ENCODE measurements at regions not wholly inside any gene's neighbourhood (a gene's known extent, or its start where the extent isn't known, plus 50 kb on each side); places are given as distances from the start of the nearest gene placed in this dataset.

- Histone ChIP-seq H3K4me3 (no peak overlapping the region), H3K9ac (ENCODE audit: insufficient read length) (no peak overlapping the region), H3K36me3 (ENCODE audit: insufficient read depth, low read length) (no peaks in the 10 kb centered on the region), H3K9me3 (ENCODE audit: low read depth, low read length) (no peaks in the 10 kb centered on the region), H3K27ac (no peak overlapping the region)
- TF ChIP-seq POLR2AphosphoS5 (IDR thresholded peaks at IDR 0.05; ENCODE audit: borderline replicate concordance, low read depth, low read length) (no peak), FOXP2 (optimal IDR thresholded peaks at IDR 0.05; ENCODE audit: control extremely low read depth, extremely low read length, insufficient read depth) (no peak), EZH2 (IDR thresholded peaks at IDR 0.05) (no peak)
- no peak for DNase-seq (ENCODE audit: low read depth, low spot score)
Observed at GRCh38 chr6:113651920-113652319, 205.2 kb upstream of the MARCKS start.

GRCh38 chr6:113653275-113653674 is 203.9 kb upstream of the MARCKS start:
- no peak for TF ChIP-seq FOXP2 (optimal IDR thresholded peaks at IDR 0.05; ENCODE audit: control extremely low read depth, extremely low read length, insufficient read depth)
- TF ChIP-seq POLR2AphosphoS5 (IDR thresholded peaks at IDR 0.05; ENCODE audit: borderline replicate concordance, low read depth, low read length) = no peak
- TF ChIP-seq EZH2 (IDR thresholded peaks at IDR 0.05) = no peak
- no peak overlapping the region for H3K9ac ChIP-seq (ENCODE audit: insufficient read length)
- H3K27ac ChIP-seq = no peak overlapping the region
- no peak overlapping the region for H3K4me3 ChIP-seq
- no peaks in the 10 kb centered on the region for H3K36me3 ChIP-seq (ENCODE audit: insufficient read depth, low read length)
- DNase-seq (ENCODE audit: low read depth, low spot score) = no peak
- H3K9me3 ChIP-seq (ENCODE audit: low read depth, low read length) = no peaks in the 10 kb centered on the region

GRCh38 chr6:113654396-113654795 is 202.7 kb upstream of the MARCKS start:
- Histone ChIP-seq H3K4me3 (no peak overlapping the region), H3K36me3 (ENCODE audit: insufficient read depth, low read length) (no peaks in the 10 kb centered on the region), H3K27ac (no peak overlapping the region), H3K9ac (ENCODE audit: insufficient read length) (no peak overlapping the region), H3K9me3 (ENCODE audit: low read depth, low read length) (no peaks in the 10 kb centered on the region)
- no peak for DNase-seq (ENCODE audit: low read depth, low spot score)
- TF ChIP-seq EZH2 (IDR thresholded peaks at IDR 0.05) (no peak), POLR2AphosphoS5 (IDR thresholded peaks at IDR 0.05; ENCODE audit: borderline replicate concordance, low read depth, low read length) (no peak), FOXP2 (optimal IDR thresholded peaks at IDR 0.05; ENCODE audit: control extremely low read depth, extremely low read length, insufficient read depth) (no peak)

DNA sequence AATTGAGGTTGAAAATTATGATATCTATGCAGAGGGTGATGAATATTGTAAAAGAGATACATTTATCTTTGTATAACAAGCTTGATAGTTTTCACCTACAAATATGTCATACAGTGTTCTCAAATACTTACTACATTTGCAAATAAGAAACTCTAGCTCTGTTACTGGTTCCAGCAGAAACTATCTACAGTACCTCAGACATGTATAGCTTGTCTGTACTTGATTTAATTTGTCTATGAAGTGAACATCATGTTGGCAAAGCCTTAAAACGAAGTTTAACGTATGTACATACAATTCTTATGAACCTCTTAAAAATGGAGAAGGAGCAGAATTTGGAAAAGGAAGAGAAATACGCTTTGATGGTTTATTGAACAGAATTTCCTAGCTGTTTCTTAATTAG is 201.4 kb upstream of the MARCKS start:
- Histone ChIP-seq H3K27ac (no peak overlapping the region), H3K4me3 (no peak overlapping the region), H3K9ac (ENCODE audit: insufficient read length) (no peak overlapping the region), H3K36me3 (ENCODE audit: insufficient read depth, low read length) (no peaks in the 10 kb centered on the region), H3K9me3 (ENCODE audit: low read depth, low read length) (no peaks in the 10 kb centered on the region)
- no peak for DNase-seq (ENCODE audit: low read depth, low spot score)
- TF ChIP-seq POLR2AphosphoS5 (IDR thresholded peaks at IDR 0.05; ENCODE audit: borderline replicate concordance, low read depth, low read length) (no peak), FOXP2 (optimal IDR thresholded peaks at IDR 0.05; ENCODE audit: control extremely low read depth, extremely low read length, insufficient read depth) (no peak), EZH2 (IDR thresholded peaks at IDR 0.05) (no peak)

DNA sequence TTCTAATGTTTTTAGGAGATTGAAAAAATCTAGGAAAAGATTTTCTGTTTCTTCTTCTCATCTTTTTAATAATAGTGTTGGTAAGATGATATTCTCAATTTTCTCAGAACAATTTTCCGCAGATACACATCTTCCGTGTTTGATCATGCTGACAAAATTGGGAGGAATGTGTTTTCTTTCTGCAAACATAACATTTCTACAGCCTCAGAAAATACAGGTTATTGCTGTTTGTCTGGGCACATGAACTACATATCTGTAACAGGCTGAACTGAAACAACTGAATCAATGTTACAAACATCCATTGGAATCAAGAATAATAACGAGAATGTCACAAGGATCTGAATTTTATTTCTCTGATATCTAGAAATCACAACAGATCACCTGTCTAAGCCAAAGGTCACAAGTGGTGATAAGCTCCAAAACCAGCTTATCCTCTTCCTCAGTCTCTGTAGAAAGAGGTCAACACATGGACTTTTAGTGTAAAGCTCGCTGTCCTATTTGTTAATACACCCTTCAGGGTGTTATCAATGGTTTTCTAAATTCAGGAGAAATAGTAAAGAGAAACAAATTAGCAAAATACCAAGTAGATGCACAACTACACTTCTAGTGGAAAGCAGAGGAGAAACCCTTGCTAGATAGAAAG is 197.3 kb upstream of the MARCKS start:
- TF ChIP-seq EZH2 (IDR thresholded peaks at IDR 0.05) (no peak), POLR2AphosphoS5 (IDR thresholded peaks at IDR 0.05; ENCODE audit: borderline replicate concordance, low read depth, low read length) (no peak), FOXP2 (optimal IDR thresholded peaks at IDR 0.05; ENCODE audit: control extremely low read depth, extremely low read length, insufficient read depth) (no peak)
- Histone ChIP-seq H3K36me3 (ENCODE audit: insufficient read depth, low read length) (no peaks in the 10 kb centered on the region), H3K9ac (ENCODE audit: insufficient read length) (no peak overlapping the region), H3K27ac (no peak overlapping the region), H3K9me3 (ENCODE audit: low read depth, low read length) (no peaks in the 10 kb centered on the region), H3K4me3 (no peak overlapping the region)
- DNase-seq (ENCODE audit: low read depth, low spot score) = no peak

- H3K27ac ChIP-seq = no peak overlapping the region
- no peak for DNase-seq (ENCODE audit: low read depth, low spot score)
- H3K36me3 ChIP-seq (ENCODE audit: insufficient read depth, low read length) = no peaks in the 10 kb centered on the region
- no peak overlapping the region for H3K9ac ChIP-seq (ENCODE audit: insufficient read length)
- TF ChIP-seq EZH2 (IDR thresholded peaks at IDR 0.05) (no peak), FOXP2 (optimal IDR thresholded peaks at IDR 0.05; ENCODE audit: control extremely low read depth, extremely low read length, insufficient read depth) (no peak), POLR2AphosphoS5 (IDR thresholded peaks at IDR 0.05; ENCODE audit: borderline replicate concordance, low read depth, low read length) (no peak)
- no peak overlapping the region for H3K4me3 ChIP-seq
- H3K9me3 ChIP-seq (ENCODE audit: low read depth, low read length) = no peaks in the 10 kb centered on the region
Observed at GRCh38 chr6:113660819-113661218, 196.3 kb upstream of the MARCKS start.

DNA sequence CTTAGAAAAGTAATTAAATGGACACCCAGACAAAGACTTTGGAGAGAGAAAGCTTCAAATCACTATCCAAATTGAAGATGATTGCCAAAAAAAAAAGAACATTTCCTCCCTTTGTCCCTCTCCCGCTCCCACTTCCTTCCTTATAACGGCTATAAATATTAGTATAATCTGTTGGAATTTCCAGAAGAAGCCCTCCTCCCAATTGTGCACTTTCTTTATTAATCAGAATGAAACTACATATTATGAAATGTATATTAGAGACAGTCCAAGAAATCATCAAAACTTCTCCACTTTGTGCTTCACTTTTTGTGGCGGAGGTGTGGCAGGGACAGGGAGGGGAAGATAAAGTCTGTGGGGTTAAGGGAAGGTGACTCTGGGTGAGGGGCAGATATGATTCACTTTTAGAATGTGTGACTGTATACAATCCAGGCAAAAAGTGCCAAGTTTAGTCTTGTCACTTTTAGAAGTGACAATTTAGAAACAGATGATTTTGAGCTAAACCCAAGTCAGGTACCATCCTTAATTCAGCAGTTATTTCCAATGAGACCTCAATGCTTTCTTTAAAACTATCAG is 195.0 kb upstream of the MARCKS start:
- H3K9me3 ChIP-seq (ENCODE audit: low read depth, low read length) = no peaks in the 10 kb centered on the region
- DNase-seq (ENCODE audit: low read depth, low spot score) = no peak
- H3K27ac ChIP-seq = no peak overlapping the region
- no peak overlapping the region for H3K4me3 ChIP-seq
- TF ChIP-seq FOXP2 (optimal IDR thresholded peaks at IDR 0.05; ENCODE audit: control extremely low read depth, extremely low read length, insufficient read depth) (no peak), EZH2 (IDR thresholded peaks at IDR 0.05) (no peak), POLR2AphosphoS5 (IDR thresholded peaks at IDR 0.05; ENCODE audit: borderline replicate concordance, low read depth, low read length) (no peak)
- no peak overlapping the region for H3K9ac ChIP-seq (ENCODE audit: insufficient read length)
- no peaks in the 10 kb centered on the region for H3K36me3 ChIP-seq (ENCODE audit: insufficient read depth, low read length)

DNA sequence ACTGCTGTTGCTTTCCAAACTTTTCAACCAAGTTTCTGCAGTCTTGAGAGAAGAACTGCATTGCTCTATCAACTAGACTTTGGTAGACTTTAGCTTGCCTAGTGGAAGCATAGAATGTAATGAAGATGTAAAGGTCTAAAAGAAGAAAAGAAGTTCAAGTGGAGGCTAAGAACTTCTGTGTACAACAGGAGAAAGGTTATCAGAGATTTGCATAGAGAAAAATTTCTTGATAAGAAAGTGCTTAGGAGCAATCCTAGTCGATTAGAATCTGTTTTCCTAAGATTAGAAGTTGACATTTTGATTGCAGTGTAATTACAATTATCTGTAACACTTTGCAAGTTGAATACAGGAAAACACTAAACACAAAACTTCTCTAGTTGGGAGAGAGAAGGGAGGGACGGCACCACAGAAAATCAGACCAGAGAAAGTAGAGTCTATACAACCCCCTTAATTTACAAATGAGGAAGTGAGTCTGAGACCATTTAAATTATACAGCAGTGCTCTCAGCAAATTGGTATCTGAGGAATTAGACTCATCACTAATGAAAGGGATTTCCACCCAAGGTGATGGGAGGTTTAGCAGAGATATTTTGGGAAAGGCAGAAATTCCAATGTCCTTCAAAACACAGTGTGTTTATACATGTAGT is 194.3 kb upstream of the MARCKS start:
- no peak for DNase-seq (ENCODE audit: low read depth, low spot score)
- H3K36me3 ChIP-seq (ENCODE audit: insufficient read depth, low read length) = no peaks in the 10 kb centered on the region
- no peak overlapping the region for H3K9ac ChIP-seq (ENCODE audit: insufficient read length)
- no peak for TF ChIP-seq POLR2AphosphoS5 (IDR thresholded peaks at IDR 0.05; ENCODE audit: borderline replicate concordance, low read depth, low read length)
- no peak overlapping the region for H3K27ac ChIP-seq
- H3K4me3 ChIP-seq = no peak overlapping the region
- H3K9me3 ChIP-seq (ENCODE audit: low read depth, low read length) = no peaks in the 10 kb centered on the region

Measured in SK-N-MC (cell line).